HEK293T (cell line): ENCODE measurements at regions not wholly inside any gene's neighbourhood (a gene's known extent, or its start where the extent isn't known, plus 50 kb on each side); places are given as distances from the start of the nearest gene placed in this dataset.
"Not testable (repeated sequence)": the region's sequence is repeated elsewhere in the genome, so short reads cannot be mapped to it uniquely, and the experiment has no call there.

Experiments used
- CTCF ChIA-PET: fragments of 350-600 bp; formaldehyde crosslinking; extraction: SDS; loops from one replicate; lab custom pipeline; 2021; ENCODE audit warnings: antibody characterized with exemption, inconsistent platforms; lab: Yijun Ruan, JAX
- POLR2A ChIA-PET: fragments of 350-600 bp; formaldehyde crosslinking; extraction: SDS; loops from one replicate; lab custom pipeline; 2020; ENCODE audit warnings: antibody characterized with exemption, inconsistent platforms; lab: Yijun Ruan, JAX
- DNase-seq: peaks from one replicate; pipeline ENCODE4 v3.0.0; 2012; ENCODE audit warnings: mixed read lengths; ENCODE audit errors: extremely low spot score
- ARNT ChIP-seq: fragments of 450-650 bp; IDR thresholded peaks from 2 replicates; pipeline ENCODE4 v1.6.1; 2017; ENCODE audit warnings: mild to moderate bottlenecking
- BHLHE40 ChIP-seq: fragments of 450-650 bp; IDR thresholded peaks from 2 replicates; pipeline ENCODE4 v1.6.1; 2016; ENCODE audit warnings: mild to moderate bottlenecking, moderate library complexity, borderline replicate concordance
- CTBP1 ChIP-seq: fragments of 450-650 bp; IDR thresholded peaks from 2 replicates; pipeline ENCODE4 v1.6.1; 2016; ENCODE audit warnings: borderline replicate concordance
- ELF4 ChIP-seq: fragments of 450-650 bp; IDR thresholded peaks from 2 replicates; pipeline ENCODE4 v1.6.1; 2017; ENCODE audit warnings: antibody characterized with exemption
- FOXA1 ChIP-seq: fragments of 450-650 bp; IDR thresholded peaks from 2 replicates; pipeline ENCODE4 v1.6.1; 2016; ENCODE audit warnings: mild to moderate bottlenecking
- FOXK2 ChIP-seq: fragments of 450-650 bp; IDR thresholded peaks from 2 replicates; pipeline ENCODE4 v1.6.1; 2016; ENCODE audit warnings: mild to moderate bottlenecking
- FOXM1 ChIP-seq: fragments of 450-650 bp; IDR thresholded peaks from 2 replicates; pipeline ENCODE4 v1.6.1; 2017; ENCODE audit warnings: mild to moderate bottlenecking, borderline replicate concordance
- HDGF ChIP-seq: fragments of 450-650 bp; IDR thresholded peaks from 2 replicates; pipeline ENCODE4 v1.6.1; 2017; ENCODE audit warnings: antibody characterized with exemption, borderline replicate concordance
- L3MBTL2 ChIP-seq: fragments of 450-650 bp; conservative IDR thresholded peaks from 2 replicates; pipeline ENCODE4 v1.6.1; 2016; ENCODE audit warnings: mild to moderate bottlenecking
- LEF1 ChIP-seq: fragments of 450-650 bp; IDR thresholded peaks from 2 replicates; pipeline ENCODE4 v1.6.1; 2017; ENCODE audit warnings: mild to moderate bottlenecking, borderline replicate concordance
- NFRKB ChIP-seq: fragments of 450-650 bp; IDR thresholded peaks from 2 replicates; pipeline ENCODE4 v1.6.1; 2016; ENCODE audit warnings: mild to moderate bottlenecking, moderate library complexity
- PKNOX1 ChIP-seq: fragments of 450-650 bp; IDR thresholded peaks from 2 replicates; pipeline ENCODE4 v1.6.1; 2016
- SP1 ChIP-seq: fragments of 450-650 bp; IDR thresholded peaks from 2 replicates; pipeline ENCODE4 v1.6.1; 2017
- SUZ12 ChIP-seq: fragments of 450-650 bp; IDR thresholded peaks from 2 replicates; pipeline ENCODE4 v1.6.1; 2016; ENCODE audit warnings: mild to moderate bottlenecking
- TARDBP ChIP-seq: fragments of 450-650 bp; IDR thresholded peaks from 2 replicates; pipeline ENCODE4 v1.6.1; 2016
- ZNF384 ChIP-seq: fragments of 450-650 bp; IDR thresholded peaks from 2 replicates; pipeline ENCODE4 v1.6.1; 2016

- no peak for TF ChIP-seq FOXM1
- no peak for TF ChIP-seq NFRKB
- TF ChIP-seq ELF4 = no peak
- TF ChIP-seq SUZ12 = no peak
- no peak for TF ChIP-seq FOXA1
- TF ChIP-seq FOXK2 = no peak
- no peak for TF ChIP-seq CTBP1
- no peak for TF ChIP-seq L3MBTL2
- TF ChIP-seq LEF1 = no peak
- TF ChIP-seq TARDBP = no peak
- no peak for TF ChIP-seq HDGF
- no peak for TF ChIP-seq ARNT
- DNase-seq = no peak
- POLR2A ChIA-PET = no interaction called here
- CTCF ChIA-PET = interaction anchor here (0.6 kb wide), 1 partner anchor 181 kb away, joined by 3 read pairs; no protein-coding TSS in a partner anchor
These were observed 207.1 kb downstream of the NDUFA10 start for GRCh38 chr2:239818086-239818485.

GRCh38 chr2:239817468-239818031 lies 207.6 kb downstream of the NDUFA10 start:
- DNase-seq, CTCF ChIA-PET, POLR2A ChIA-PET: not testable (repeated sequence)

GRCh38 chr2:239816576-239817467 lies 208.3 kb downstream of the NDUFA10 start:
- TF ChIP-seq LEF1 = no peak
- no peak for TF ChIP-seq SP1
- TF ChIP-seq NFRKB = no peak
- no peak for TF ChIP-seq PKNOX1
- TF ChIP-seq FOXM1 = no peak
- no peak for TF ChIP-seq BHLHE40
- no peak for TF ChIP-seq FOXA1
- no peak for TF ChIP-seq FOXK2
- TF ChIP-seq HDGF = no peak
- no peak for TF ChIP-seq SUZ12
- no peak for TF ChIP-seq TARDBP
- no peak for TF ChIP-seq ZNF384
- no peak for TF ChIP-seq CTBP1
- no peak for TF ChIP-seq L3MBTL2
- TF ChIP-seq ARNT = no peak
- TF ChIP-seq ELF4 = no peak
- ChIA-PET CTCF (no interaction called here), POLR2A (no interaction called here)
- no peak for DNase-seq

- ChIA-PET CTCF (no interaction called here), POLR2A (no interaction called here)
- TF ChIP-seq L3MBTL2 (0 out of 2 replicates have a peak, but pooled peaks have one; percentile 16), FOXM1 (no peak), CTBP1 (no peak), LEF1 (no peak)
- no peak for DNase-seq
These were observed 209.5 kb downstream of the NDUFA10 start for GRCh38 chr2:239815671-239816070.

GRCh38 chr2:239814861-239815601 lies 210.1 kb downstream of the NDUFA10 start:
- CTCF ChIA-PET = interaction anchor here (0.6 kb wide), 1 partner anchor 191 kb away, joined by 8 read pairs; no protein-coding TSS in a partner anchor

More at GRCh38 chr2:239814861-239815601, 210.1 kb downstream of the NDUFA10 start:
- POLR2A ChIA-PET = no interaction called here
- no peak for TF ChIP-seq FOXK2
- no peak for TF ChIP-seq ELF4
- no peak for TF ChIP-seq ZNF384
- TF ChIP-seq L3MBTL2 = no peak
- no peak for TF ChIP-seq SP1
- no peak for TF ChIP-seq TARDBP
- no peak for TF ChIP-seq FOXM1
- no peak for TF ChIP-seq PKNOX1
- TF ChIP-seq HDGF = no peak
- TF ChIP-seq BHLHE40 = no peak
- TF ChIP-seq ARNT = no peak
- TF ChIP-seq LEF1 = no peak
- no peak for TF ChIP-seq SUZ12
- no peak for TF ChIP-seq CTBP1
- TF ChIP-seq NFRKB = no peak
- TF ChIP-seq FOXA1 = no peak
- no peak for DNase-seq
